ENCODE measurements at regions not wholly inside any gene's neighbourhood (a gene's known extent, or its start where the extent isn't known, plus 50 kb on each side); places are given as distances from the start of the nearest gene placed in this dataset.
A peak's percentile ranks its signal among the peaks of the same experiment; 100 is the strongest.
"Not testable (repeated sequence)": the region's sequence is repeated elsewhere in the genome, so short reads cannot be mapped to it uniquely, and the experiment has no call there.

DNA sequence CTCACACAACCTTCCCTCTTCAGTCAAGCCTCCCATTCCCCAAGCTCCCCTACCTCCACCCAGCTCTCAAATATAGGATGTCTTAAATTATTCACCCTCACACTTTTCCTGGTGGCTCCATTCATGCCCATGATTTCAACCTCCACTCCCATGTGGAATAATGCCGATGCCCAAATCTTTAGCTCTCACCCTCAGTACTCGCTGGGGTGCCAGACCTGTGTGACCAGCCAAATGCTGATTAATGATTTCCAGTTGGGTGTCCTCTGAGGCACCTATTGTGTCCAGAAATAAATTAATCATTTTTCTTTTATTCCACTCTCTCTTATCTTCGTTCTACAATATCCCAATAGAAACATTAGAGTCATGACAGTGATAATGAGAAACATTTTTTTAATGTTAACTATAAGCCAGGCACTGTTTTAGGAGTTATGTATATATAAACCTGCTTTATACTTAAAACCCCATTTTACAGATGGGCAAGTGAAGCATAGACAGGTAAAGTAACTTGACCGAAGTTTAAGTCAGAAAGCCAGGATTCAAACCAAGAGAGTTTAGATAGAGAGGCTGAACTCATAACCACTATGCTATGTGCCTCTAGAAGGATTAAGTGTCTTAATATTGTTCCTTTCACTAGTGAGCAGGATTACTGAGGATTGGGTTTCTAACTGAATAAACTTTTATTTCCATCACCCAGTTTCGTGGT, 209.7 kb downstream of the DUSP10 start:
- no peak for DNase-seq

GRCh38 chr1:221541296-221541695, 200.6 kb downstream of the DUSP10 start:
- no peak for DNase-seq

GRCh38 chr1:221543529-221544120, 198.3 kb downstream of the DUSP10 start:
- DNase-seq = peak; percentile 10

DNA sequence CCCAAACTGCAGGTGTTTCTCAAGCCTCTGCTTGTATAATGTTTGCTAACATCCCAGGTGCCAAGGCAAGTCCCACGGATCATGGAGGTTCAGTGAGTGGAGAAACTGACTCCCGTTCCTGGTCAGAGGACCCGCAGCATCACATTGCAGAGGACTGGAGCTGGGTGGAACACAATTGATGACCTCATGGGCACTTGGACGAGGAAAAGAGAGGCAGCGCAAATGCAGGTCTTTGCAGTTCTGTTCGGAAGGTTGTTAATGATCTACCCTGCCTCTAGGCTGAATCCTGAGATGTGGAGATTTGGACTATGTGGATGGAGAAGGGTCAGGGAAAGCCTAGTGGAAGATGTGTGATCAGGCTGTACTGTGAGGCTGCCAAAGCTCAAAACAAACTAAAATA, 192.9 kb downstream of the DUSP10 start:
- no peak for DNase-seq

GRCh38 chr1:221549815-221550214, 192.1 kb downstream of the DUSP10 start:
- DNase-seq = no peak

DNA sequence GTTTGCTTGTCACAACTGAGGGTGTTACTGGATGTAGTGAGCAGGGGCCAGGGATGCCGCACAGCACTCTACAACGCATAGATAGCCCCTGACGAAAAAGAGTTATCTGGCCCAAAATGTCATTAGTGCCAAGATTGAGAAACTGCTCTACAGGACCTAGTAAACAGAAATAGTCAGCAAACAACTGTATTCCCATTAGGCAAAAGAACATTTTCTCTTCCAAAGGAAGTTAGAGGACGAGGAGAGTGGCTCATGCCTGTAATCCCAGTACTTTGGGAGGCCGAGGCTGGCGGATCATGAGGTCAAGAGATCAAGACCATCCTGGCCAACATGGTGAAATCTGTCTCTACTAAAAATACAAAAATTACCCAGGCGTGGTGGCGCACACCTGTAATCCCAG, 189.1 kb downstream of the DUSP10 start:
- DNase-seq = not testable (repeated sequence)

- no peak for DNase-seq
Observed at GRCh38 chr1:221555689-221556433, 186.0 kb downstream of the DUSP10 start.

GRCh38 chr1:221556435-221556834, 185.5 kb downstream of the DUSP10 start:
- DNase-seq = no peak

- DNase-seq = no peak
Observed at GRCh38 chr1:221557013-221557412, 184.9 kb downstream of the DUSP10 start.

GRCh38 chr1:221558396-221558795, 183.5 kb downstream of the DUSP10 start:
- DNase-seq = no peak

GRCh38 chr1:221559911-221560310, 182.0 kb downstream of the DUSP10 start:
- DNase-seq = no peak

GRCh38 chr1:221562542-221563475, 179.1 kb downstream of the DUSP10 start:
- DNase-seq = no peak

DNA sequence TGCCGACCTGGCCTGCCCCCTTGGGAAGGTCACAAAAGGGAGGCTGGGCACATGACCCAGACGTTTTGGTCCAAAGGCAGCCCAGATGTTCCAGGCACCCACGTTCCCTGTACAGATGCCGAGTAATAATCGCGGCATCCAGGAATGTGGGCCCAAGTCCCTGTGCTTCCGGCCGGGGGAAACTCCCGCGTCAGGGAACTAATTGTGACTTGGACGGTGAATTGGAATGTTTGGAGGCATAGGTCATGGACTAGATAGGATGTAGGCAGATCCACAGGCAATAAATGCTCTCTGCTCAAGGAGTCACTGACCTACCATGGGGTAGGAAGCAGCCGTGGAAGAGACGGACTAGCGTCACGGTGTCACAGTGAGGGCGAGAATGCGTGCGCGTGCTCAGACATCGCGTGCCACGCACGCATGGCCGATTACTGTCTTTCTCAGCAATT, 178.4 kb downstream of the DUSP10 start:
- no peak for DNase-seq

GRCh38 chr1:221564891-221565290, 177.0 kb downstream of the DUSP10 start:
- no peak for DNase-seq

DNA sequence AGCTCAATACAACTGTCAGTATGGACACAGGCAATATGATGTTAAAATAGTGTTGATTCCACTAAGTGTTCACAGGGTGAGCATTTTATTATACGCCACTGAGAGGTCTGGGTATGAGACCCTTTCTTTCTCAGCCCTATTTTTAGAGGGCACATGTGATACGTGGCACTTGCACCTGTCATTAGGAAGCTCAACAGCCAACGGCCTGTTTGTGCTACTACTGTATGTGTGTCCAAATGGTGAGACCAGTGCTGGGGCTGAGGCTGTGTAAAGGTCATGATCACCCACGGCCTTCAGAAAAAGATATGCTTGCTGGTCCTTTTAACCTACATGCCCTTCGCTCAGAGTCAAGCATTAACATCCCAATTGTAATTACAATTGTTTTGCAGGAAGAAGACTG, 176.2 kb downstream of the DUSP10 start:
- no peak for DNase-seq

- DNase-seq = no peak
Observed at GRCh38 chr1:221567859-221568507, 173.9 kb downstream of the DUSP10 start.

DNA sequence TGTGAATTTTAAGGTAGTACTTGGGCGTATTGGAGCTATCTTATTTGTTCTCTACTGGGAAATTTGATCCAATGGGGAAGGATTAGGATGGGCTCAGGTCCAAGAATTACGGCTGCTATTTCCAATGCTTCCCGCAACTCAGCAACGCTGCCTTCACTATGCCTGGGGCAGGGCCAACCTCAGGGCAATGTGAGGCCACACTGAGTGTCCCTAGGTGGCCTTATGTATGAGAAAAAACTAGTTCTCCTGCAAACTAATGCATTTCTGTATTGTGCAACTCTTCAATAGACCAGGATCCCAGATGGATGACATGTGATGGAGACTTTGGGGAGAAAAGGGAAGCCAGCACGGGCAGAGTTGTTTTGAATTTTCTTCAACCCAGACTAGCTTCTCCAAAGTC, 168.1 kb downstream of the DUSP10 start:
- DNase-seq = no peak

DNA sequence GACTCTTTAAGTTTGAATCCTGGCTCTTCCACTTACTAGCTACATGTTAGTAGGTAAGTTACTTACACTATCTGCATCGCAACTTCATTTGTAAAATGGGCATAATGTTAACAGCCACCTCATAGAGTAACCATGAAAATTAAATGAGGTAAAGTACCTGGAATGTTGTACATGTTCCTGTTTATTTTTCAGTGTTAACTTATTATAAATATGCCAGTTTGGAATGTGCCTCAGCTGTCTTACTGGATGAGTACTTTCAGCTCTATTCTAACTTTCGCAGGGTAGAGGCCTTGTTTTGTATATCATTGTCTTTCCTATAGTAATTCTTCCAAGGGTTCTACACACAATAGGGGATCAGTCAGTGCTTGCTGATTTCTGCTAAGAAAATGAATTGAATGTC, 167.4 kb downstream of the DUSP10 start:
- DNase-seq = no peak

- DNase-seq = no peak
Observed at GRCh38 chr1:221575605-221576004, 166.3 kb downstream of the DUSP10 start.

- DNase-seq = no peak
Observed at GRCh38 chr1:221576268-221576667, 165.6 kb downstream of the DUSP10 start.

- no peak for DNase-seq
Observed at GRCh38 chr1:221583465-221583864, 158.4 kb downstream of the DUSP10 start.

DNA sequence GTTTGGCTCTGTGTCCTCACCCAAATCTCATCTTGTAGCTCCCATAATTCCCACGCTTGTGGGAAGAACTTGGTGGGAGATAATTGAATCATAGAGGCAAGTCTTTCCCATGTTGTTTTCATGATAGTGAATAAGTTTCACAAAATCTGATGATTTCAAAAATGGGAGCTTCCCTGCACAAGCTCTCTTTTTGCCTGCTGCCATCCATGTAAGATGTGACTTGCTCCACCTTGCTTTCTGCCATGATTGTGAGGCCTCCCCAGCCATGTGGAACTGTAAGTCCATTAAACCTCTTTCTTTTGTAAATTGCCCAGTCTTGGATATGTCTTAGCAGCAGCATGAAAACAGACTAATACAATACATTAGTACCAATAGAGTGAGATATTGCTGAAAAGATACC, 154.9 kb downstream of the DUSP10 start:
- DNase-seq = not testable (repeated sequence)
